ENCODE measurements at regions not wholly inside any gene's neighbourhood (a gene's known extent, or its start where the extent isn't known, plus 50 kb on each side); places are given as distances from the start of the nearest gene placed in this dataset.

GRCh38 chr9:88837731-88838130, 153.5 kb upstream of the S1PR3 start:
- TF ChIP-seq, protein P1, sequence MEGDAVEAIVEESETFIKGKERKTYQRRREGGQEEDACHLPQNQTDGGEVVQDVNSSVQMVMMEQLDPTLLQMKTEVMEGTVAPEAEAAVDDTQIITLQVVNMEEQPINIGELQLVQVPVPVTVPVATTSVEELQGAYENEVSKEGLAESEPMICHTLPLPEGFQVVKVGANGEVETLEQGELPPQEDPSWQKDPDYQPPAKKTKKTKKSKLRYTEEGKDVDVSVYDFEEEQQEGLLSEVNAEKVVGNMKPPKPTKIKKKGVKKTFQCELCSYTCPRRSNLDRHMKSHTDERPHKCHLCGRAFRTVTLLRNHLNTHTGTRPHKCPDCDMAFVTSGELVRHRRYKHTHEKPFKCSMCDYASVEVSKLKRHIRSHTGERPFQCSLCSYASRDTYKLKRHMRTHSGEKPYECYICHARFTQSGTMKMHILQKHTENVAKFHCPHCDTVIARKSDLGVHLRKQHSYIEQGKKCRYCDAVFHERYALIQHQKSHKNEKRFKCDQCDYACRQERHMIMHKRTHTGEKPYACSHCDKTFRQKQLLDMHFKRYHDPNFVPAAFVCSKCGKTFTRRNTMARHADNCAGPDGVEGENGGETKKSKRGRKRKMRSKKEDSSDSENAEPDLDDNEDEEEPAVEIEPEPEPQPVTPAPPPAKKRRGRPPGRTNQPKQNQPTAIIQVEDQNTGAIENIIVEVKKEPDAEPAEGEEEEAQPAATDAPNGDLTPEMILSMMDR (IDR thresholded peaks at IDR 0.05), result no peak
- TF ChIP-seq POLR2A (IDR thresholded peaks at IDR 0.05), result no peak

Measured in body of pancreas (tissue), 4 donors.